ENCODE measurements at regions not wholly inside any gene's neighbourhood (a gene's known extent, or its start where the extent isn't known, plus 50 kb on each side); places are given as distances from the start of the nearest gene placed in this dataset.
A peak's percentile ranks its signal among the peaks of the same experiment; 100 is the strongest.

- peaks cover 3% of the 10 kb centered on the region for H3K27me3 Mint-ChIP-seq
- H3K4me3 Mint-ChIP-seq, result no peak overlapping the region
- no peak for DNase-seq
- H3K27ac ChIP-seq (ENCODE audit: insufficient read depth, low read length, poor library complexity, severe bottlenecking), result no peak overlapping the region
- H3K27me3 ChIP-seq (ENCODE audit: control insufficient read depth, insufficient read depth, low read length), result peaks cover 2% of the 10 kb centered on the region
- no peaks in the 10 kb centered on the region for H3K36me3 Mint-ChIP-seq
- ATAC-seq (ENCODE audit: low read depth in 2 of 2), result no peak
- peaks cover 0 to 1% (median 0%) of the 10 kb centered on the region in 7 donors for H3K9me3 Mint-ChIP-seq
- no peaks in the 10 kb centered on the region for H3K4me1 ChIP-seq (ENCODE audit: control insufficient read depth, insufficient read depth, low read length, poor library complexity, severe bottlenecking)
- H3K9me3 ChIP-seq (ENCODE audit: control insufficient read depth in 2 of 2, low read length in 2 of 2), result no peaks in the 10 kb centered on the region
- H3K4me3 ChIP-seq (ENCODE audit: low read depth, low read length), result no peak overlapping the region
- no peaks in the 10 kb centered on the region for H3K36me3 ChIP-seq (ENCODE audit: control insufficient read depth, insufficient read depth, low read length)
- no peaks in the 10 kb centered on the region for H3K4me1 Mint-ChIP-seq
- no peak overlapping the region for H3K27ac Mint-ChIP-seq
Measured at GRCh38 chr6:159461266-159461665, 231.8 kb downstream of the SOD2 start.

- Mint-ChIP-seq H3K36me3 (no peaks in the 10 kb centered on the region), H3K9me3 (peaks cover 0 to 1% (median 0%) of the 10 kb centered on the region in 7 donors), H3K27ac (no peak overlapping the region), H3K4me3 (no peak overlapping the region), H3K27me3 (no peaks in the 10 kb centered on the region), H3K4me1 (no peaks in the 10 kb centered on the region)
- Histone ChIP-seq H3K27me3 (ENCODE audit: control insufficient read depth, insufficient read depth, low read length) (no peaks in the 10 kb centered on the region), H3K4me3 (ENCODE audit: low read depth, low read length) (no peak overlapping the region), H3K9me3 (ENCODE audit: control insufficient read depth in 2 of 2, low read length in 2 of 2) (no peaks in the 10 kb centered on the region), H3K4me1 (ENCODE audit: control insufficient read depth, insufficient read depth, low read length, poor library complexity, severe bottlenecking) (no peaks in the 10 kb centered on the region), H3K36me3 (ENCODE audit: control insufficient read depth, insufficient read depth, low read length) (no peaks in the 10 kb centered on the region), H3K27ac (ENCODE audit: insufficient read depth, low read length, poor library complexity, severe bottlenecking) (no peak overlapping the region)
- ATAC-seq (ENCODE audit: low read depth in 2 of 2) (no peak), DNase-seq (no peak)
Measured at GRCh38 chr6:159460476-159460875, 232.6 kb downstream of the SOD2 start.

GRCh38 chr6:159456349-159456748 lies 236.7 kb downstream of the SOD2 start:
- Mint-ChIP-seq H3K27ac (no peak overlapping the region), H3K9me3 (peaks cover 0 to 6% (median 0%) of the 10 kb centered on the region in 7 donors), H3K4me1 (no peaks in the 10 kb centered on the region), H3K36me3 (no peaks in the 10 kb centered on the region), H3K4me3 (no peak overlapping the region), H3K27me3 (peaks cover 4% of the 10 kb centered on the region)
- Histone ChIP-seq H3K9me3 (ENCODE audit: control insufficient read depth in 2 of 2, low read length in 2 of 2) (no peaks in the 10 kb centered on the region), H3K4me1 (ENCODE audit: control insufficient read depth, insufficient read depth, low read length, poor library complexity, severe bottlenecking) (no peaks in the 10 kb centered on the region), H3K4me3 (ENCODE audit: low read depth, low read length) (no peak overlapping the region), H3K27me3 (ENCODE audit: control insufficient read depth, insufficient read depth, low read length) (no peaks in the 10 kb centered on the region), H3K27ac (ENCODE audit: insufficient read depth, low read length, poor library complexity, severe bottlenecking) (no peak overlapping the region), H3K36me3 (ENCODE audit: control insufficient read depth, insufficient read depth, low read length) (no peaks in the 10 kb centered on the region)
- no peak for DNase-seq
- no peak for ATAC-seq (ENCODE audit: low read depth in 2 of 2)

- DNase-seq, result no peak
- Mint-ChIP-seq H3K4me3 (no peak overlapping the region), H3K9me3 (peaks cover 0 to 6% (median 0%) of the 10 kb centered on the region in 7 donors), H3K36me3 (no peaks in the 10 kb centered on the region), H3K27me3 (peaks cover 4% of the 10 kb centered on the region), H3K4me1 (no peaks in the 10 kb centered on the region), H3K27ac (no peak overlapping the region)
- no peak for ATAC-seq (ENCODE audit: low read depth in 2 of 2)
- H3K27ac ChIP-seq (ENCODE audit: insufficient read depth, low read length, poor library complexity, severe bottlenecking), result no peak overlapping the region
- no peaks in the 10 kb centered on the region for H3K4me1 ChIP-seq (ENCODE audit: control insufficient read depth, insufficient read depth, low read length, poor library complexity, severe bottlenecking)
- no peaks in the 10 kb centered on the region for H3K27me3 ChIP-seq (ENCODE audit: control insufficient read depth, insufficient read depth, low read length)
- no peaks in the 10 kb centered on the region for H3K36me3 ChIP-seq (ENCODE audit: control insufficient read depth, insufficient read depth, low read length)
- H3K4me3 ChIP-seq (ENCODE audit: low read depth, low read length), result no peak overlapping the region
- no peaks in the 10 kb centered on the region for H3K9me3 ChIP-seq (ENCODE audit: control insufficient read depth in 2 of 2, low read length in 2 of 2)
Measured at GRCh38 chr6:159455700-159456274, 237.3 kb downstream of the SOD2 start.

GRCh38 chr6:159450815-159451465 lies 242.1 kb downstream of the SOD2 start:
- no peak overlapping the region for H3K27ac ChIP-seq (ENCODE audit: insufficient read depth, low read length, poor library complexity, severe bottlenecking)
- Mint-ChIP-seq H3K27me3 (peaks cover 4% of the 10 kb centered on the region), H3K36me3 (no peaks in the 10 kb centered on the region), H3K9me3 (peaks cover 0 to 6% (median 0%) of the 10 kb centered on the region in 7 donors), H3K4me1 (no peaks in the 10 kb centered on the region), H3K27ac (no peak overlapping the region), H3K4me3 (no peak overlapping the region)
- H3K9me3 ChIP-seq (ENCODE audit: control insufficient read depth in 2 of 2, low read length in 2 of 2), result no peaks in the 10 kb centered on the region
- no peak for DNase-seq
- no peaks in the 10 kb centered on the region for H3K4me1 ChIP-seq (ENCODE audit: control insufficient read depth, insufficient read depth, low read length, poor library complexity, severe bottlenecking)
- H3K36me3 ChIP-seq (ENCODE audit: control insufficient read depth, insufficient read depth, low read length), result no peaks in the 10 kb centered on the region
- no peak overlapping the region for H3K4me3 ChIP-seq (ENCODE audit: low read depth, low read length)
- H3K27me3 ChIP-seq (ENCODE audit: control insufficient read depth, insufficient read depth, low read length), result no peaks in the 10 kb centered on the region
- no peak for ATAC-seq (ENCODE audit: low read depth in 2 of 2)

GRCh38 chr6:159446340-159446739 lies 246.7 kb downstream of the SOD2 start:
- Mint-ChIP-seq H3K9me3 (peaks cover 0 to 4% (median 0%) of the 10 kb centered on the region in 7 donors), H3K4me3 (no peak overlapping the region), H3K36me3 (no peaks in the 10 kb centered on the region), H3K27me3 (peaks cover 12% of the 10 kb centered on the region), H3K4me1 (no peaks in the 10 kb centered on the region), H3K27ac (peak overlapping the region in 1 of 3 donors; percentile 65)
- H3K27me3 ChIP-seq (ENCODE audit: control insufficient read depth, insufficient read depth, low read length), result no peaks in the 10 kb centered on the region
- DNase-seq, result no peak
- H3K9me3 ChIP-seq (ENCODE audit: control insufficient read depth in 2 of 2, low read length in 2 of 2), result no peaks in the 10 kb centered on the region
- no peaks in the 10 kb centered on the region for H3K4me1 ChIP-seq (ENCODE audit: control insufficient read depth, insufficient read depth, low read length, poor library complexity, severe bottlenecking)
- ATAC-seq (ENCODE audit: low read depth in 2 of 2), result no peak
- no peak overlapping the region for H3K27ac ChIP-seq (ENCODE audit: insufficient read depth, low read length, poor library complexity, severe bottlenecking)
- H3K36me3 ChIP-seq (ENCODE audit: control insufficient read depth, insufficient read depth, low read length), result no peaks in the 10 kb centered on the region
- H3K4me3 ChIP-seq (ENCODE audit: low read depth, low read length), result no peak overlapping the region

GRCh38 chr6:159445351-159445750 lies 247.7 kb downstream of the SOD2 start:
- no peak for DNase-seq
- H3K4me1 Mint-ChIP-seq, result no peaks in the 10 kb centered on the region
- peaks cover 12% of the 10 kb centered on the region for H3K27me3 Mint-ChIP-seq
- peaks cover 0 to 4% (median 0%) of the 10 kb centered on the region in 7 donors for H3K9me3 Mint-ChIP-seq
- ATAC-seq (ENCODE audit: low read depth in 2 of 2), result no peak
- H3K27ac Mint-ChIP-seq, result no peak overlapping the region
- no peak overlapping the region for H3K4me3 Mint-ChIP-seq
- Histone ChIP-seq H3K4me3 (ENCODE audit: low read depth, low read length) (no peak overlapping the region), H3K4me1 (ENCODE audit: control insufficient read depth, insufficient read depth, low read length, poor library complexity, severe bottlenecking) (no peaks in the 10 kb centered on the region), H3K9me3 (ENCODE audit: control insufficient read depth in 2 of 2, low read length in 2 of 2) (no peaks in the 10 kb centered on the region), H3K27me3 (ENCODE audit: control insufficient read depth, insufficient read depth, low read length) (no peaks in the 10 kb centered on the region), H3K27ac (ENCODE audit: insufficient read depth, low read length, poor library complexity, severe bottlenecking) (no peak overlapping the region), H3K36me3 (ENCODE audit: control insufficient read depth, insufficient read depth, low read length) (no peaks in the 10 kb centered on the region)
- no peaks in the 10 kb centered on the region for H3K36me3 Mint-ChIP-seq

Data from CD4-positive, CD25-positive, alpha-beta regulatory T cell (primary cell).